ENCODE measurements at regions not wholly inside any gene's neighbourhood (a gene's known extent, or its start where the extent isn't known, plus 50 kb on each side); places are given as distances from the start of the nearest gene placed in this dataset.

DNA sequence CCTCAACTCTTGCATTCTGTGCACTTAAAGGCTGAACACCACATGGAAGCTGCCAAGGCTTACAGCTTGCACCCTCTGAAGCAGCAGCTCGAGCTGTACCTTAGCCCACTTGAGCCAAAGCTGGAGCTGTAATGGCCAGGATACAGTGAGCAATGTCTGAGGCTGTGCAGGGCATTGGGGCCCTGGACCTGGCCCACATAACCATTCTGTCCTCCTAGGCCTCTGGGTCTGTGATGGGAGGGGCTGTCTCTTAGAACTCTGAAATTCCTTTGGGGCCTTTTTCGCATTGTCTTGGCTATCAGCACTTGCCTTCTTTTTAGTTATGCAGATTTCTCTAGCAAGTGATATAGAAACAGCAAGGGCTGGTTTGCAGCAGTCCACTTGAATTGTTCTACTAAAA, 303.8 kb upstream of the CLEC14A start:
- TF ChIP-seq, protein P1, sequence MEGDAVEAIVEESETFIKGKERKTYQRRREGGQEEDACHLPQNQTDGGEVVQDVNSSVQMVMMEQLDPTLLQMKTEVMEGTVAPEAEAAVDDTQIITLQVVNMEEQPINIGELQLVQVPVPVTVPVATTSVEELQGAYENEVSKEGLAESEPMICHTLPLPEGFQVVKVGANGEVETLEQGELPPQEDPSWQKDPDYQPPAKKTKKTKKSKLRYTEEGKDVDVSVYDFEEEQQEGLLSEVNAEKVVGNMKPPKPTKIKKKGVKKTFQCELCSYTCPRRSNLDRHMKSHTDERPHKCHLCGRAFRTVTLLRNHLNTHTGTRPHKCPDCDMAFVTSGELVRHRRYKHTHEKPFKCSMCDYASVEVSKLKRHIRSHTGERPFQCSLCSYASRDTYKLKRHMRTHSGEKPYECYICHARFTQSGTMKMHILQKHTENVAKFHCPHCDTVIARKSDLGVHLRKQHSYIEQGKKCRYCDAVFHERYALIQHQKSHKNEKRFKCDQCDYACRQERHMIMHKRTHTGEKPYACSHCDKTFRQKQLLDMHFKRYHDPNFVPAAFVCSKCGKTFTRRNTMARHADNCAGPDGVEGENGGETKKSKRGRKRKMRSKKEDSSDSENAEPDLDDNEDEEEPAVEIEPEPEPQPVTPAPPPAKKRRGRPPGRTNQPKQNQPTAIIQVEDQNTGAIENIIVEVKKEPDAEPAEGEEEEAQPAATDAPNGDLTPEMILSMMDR (IDR thresholded peaks at IDR 0.05), result no peak
- TF ChIP-seq EP300 (IDR thresholded peaks at IDR 0.05) (no peak), POLR2A (IDR thresholded peaks at IDR 0.05) (no peak), POLR2AphosphoS5 (IDR thresholded peaks at IDR 0.05) (no peak)

All from stomach (tissue), 4 donors.